Stimulated activated naive B cell treated with anti-CD40 and anti-IgM and Interleukin-4, amounts not matched to agents 10 μg/mL and 1 μg/mL and 100 μg/mL, for 72 hours (primary cell): ENCODE measurements at regions not wholly inside any gene's neighbourhood (a gene's known extent, or its start where the extent isn't known, plus 50 kb on each side); places are given as distances from the start of the nearest gene placed in this dataset.

Experiments
- ATAC-seq, 2 donors: fragments of 150-1000 bp; cut with Tn5 transposase; replicated peaks; 2 replicates each; pipeline ENCODE4 v1.10.0; 2021; ENCODE audit warnings: moderate library complexity in 1 of 2
- DNase-seq: peaks from one replicate; pipeline ENCODE4 v3.0.0; 2021
- H3K27ac Mint-ChIP-seq: one replicate; pipeline ENCODE4 v1.8.0; 2022; ENCODE audit warnings: mild to moderate bottlenecking, mixed read lengths
- H3K27me3 Mint-ChIP-seq, 2 donors: one replicate each; pipeline ENCODE4 v1.8.0; 2022; ENCODE audit warnings: mixed read lengths in 2 of 2
- H3K36me3 Mint-ChIP-seq, 2 donors: one replicate each; pipeline ENCODE4 v1.8.0; 2022; ENCODE audit warnings: mixed read lengths in 2 of 2, mild to moderate bottlenecking in 1 of 2
- H3K4me1 Mint-ChIP-seq, 2 donors: one replicate each; pipeline ENCODE4 v1.8.0; 2022; ENCODE audit warnings: mixed read lengths in 2 of 2, mild to moderate bottlenecking in 1 of 2
- H3K4me3 Mint-ChIP-seq, 2 donors: one replicate each; pipeline ENCODE4 v1.8.0; 2022; ENCODE audit warnings: mild to moderate bottlenecking in 2 of 2, mixed read lengths in 2 of 2, moderate library complexity in 1 of 2
- H3K9me3 Mint-ChIP-seq, 2 donors: one replicate each; pipeline ENCODE4 v1.8.0; 2022; ENCODE audit warnings: mixed read lengths in 2 of 2, mild to moderate bottlenecking in 1 of 2

- H3K4me1 Mint-ChIP-seq, result peaks cover 17 to 27% of the 10 kb centered on the region in 2 donors
- no peak for ATAC-seq
- no peak for DNase-seq
- H3K27ac Mint-ChIP-seq, result no peak overlapping the region
- peaks cover 0 to 3% of the 10 kb centered on the region in 2 donors for H3K36me3 Mint-ChIP-seq
- H3K9me3 Mint-ChIP-seq, result peaks cover 0 to 2% of the 10 kb centered on the region in 2 donors
- no peak overlapping the region for H3K4me3 Mint-ChIP-seq
- no peaks in the 10 kb centered on the region for H3K27me3 Mint-ChIP-seq
Observed at GRCh38 chr9:89715318-89715858, 110.6 kb downstream of the GADD45G start.

- H3K27me3 Mint-ChIP-seq, result no peaks in the 10 kb centered on the region
- no peak overlapping the region for H3K27ac Mint-ChIP-seq
- ATAC-seq (no peak), DNase-seq (no peak)
- peaks cover 18 to 24% of the 10 kb centered on the region in 2 donors for H3K4me1 Mint-ChIP-seq
- H3K9me3 Mint-ChIP-seq, result peaks cover 0 to 2% of the 10 kb centered on the region in 2 donors
- H3K36me3 Mint-ChIP-seq, result peaks cover 0 to 3% of the 10 kb centered on the region in 2 donors
- H3K4me3 Mint-ChIP-seq, result no peak overlapping the region
Observed at GRCh38 chr9:89715881-89716280, 111.1 kb downstream of the GADD45G start.

GRCh38 chr9:89716559-89716958 lies 111.7 kb downstream of the GADD45G start:
- DNase-seq (no peak), ATAC-seq (peak; percentile 86 to 90)
- peaks cover 0 to 2% of the 10 kb centered on the region in 2 donors for H3K9me3 Mint-ChIP-seq
- peaks cover 19 to 28% of the 10 kb centered on the region in 2 donors for H3K4me1 Mint-ChIP-seq
- no peaks in the 10 kb centered on the region for H3K27me3 Mint-ChIP-seq
- H3K4me3 Mint-ChIP-seq, result no peak overlapping the region
- H3K36me3 Mint-ChIP-seq, result peaks cover 0 to 3% of the 10 kb centered on the region in 2 donors
- H3K27ac Mint-ChIP-seq, result no peak overlapping the region

- H3K27ac Mint-ChIP-seq, result no peak overlapping the region
- H3K4me1 Mint-ChIP-seq, result peaks cover 19 to 28% of the 10 kb centered on the region in 2 donors
- no peaks in the 10 kb centered on the region for H3K27me3 Mint-ChIP-seq
- no peak overlapping the region for H3K4me3 Mint-ChIP-seq
- peaks cover 0 to 2% of the 10 kb centered on the region in 2 donors for H3K9me3 Mint-ChIP-seq
- no peaks in the 10 kb centered on the region for H3K36me3 Mint-ChIP-seq
- DNase-seq (no peak), ATAC-seq (no peak)
Observed at GRCh38 chr9:89718176-89718575, 113.4 kb downstream of the GADD45G start.

GRCh38 chr9:89718651-89719050 lies 113.8 kb downstream of the GADD45G start:
- Mint-ChIP-seq H3K9me3 (peaks cover 0 to 2% of the 10 kb centered on the region in 2 donors), H3K4me1 (peaks cover 19 to 28% of the 10 kb centered on the region in 2 donors), H3K4me3 (no peak overlapping the region), H3K27me3 (no peaks in the 10 kb centered on the region), H3K27ac (no peak overlapping the region), H3K36me3 (no peaks in the 10 kb centered on the region)
- no peak for ATAC-seq
- no peak for DNase-seq

- H3K27ac Mint-ChIP-seq, result no peak overlapping the region
- ATAC-seq (no peak), DNase-seq (no peak)
Observed at GRCh38 chr9:89719202-89719601, 114.4 kb downstream of the GADD45G start.

GRCh38 chr9:89720696-89721175 lies 115.9 kb downstream of the GADD45G start:
- Mint-ChIP-seq H3K4me1 (peaks cover 15 to 23% of the 10 kb centered on the region in 2 donors), H3K4me3 (no peak overlapping the region), H3K36me3 (no peaks in the 10 kb centered on the region), H3K27ac (no peak overlapping the region), H3K27me3 (no peaks in the 10 kb centered on the region), H3K9me3 (peaks cover 0 to 2% of the 10 kb centered on the region in 2 donors)
- DNase-seq (no peak), ATAC-seq (no peak)

More at GRCh38 chr9:89719202-89719601, 114.4 kb downstream of the GADD45G start:
- Mint-ChIP-seq H3K4me1 (peaks cover 19 to 28% of the 10 kb centered on the region in 2 donors), H3K9me3 (peaks cover 0 to 2% of the 10 kb centered on the region in 2 donors), H3K36me3 (no peaks in the 10 kb centered on the region), H3K4me3 (no peak overlapping the region), H3K27me3 (no peaks in the 10 kb centered on the region)

GRCh38 chr9:89721176-89721700 lies 116.4 kb downstream of the GADD45G start:
- no peak overlapping the region for H3K4me3 Mint-ChIP-seq
- H3K27me3 Mint-ChIP-seq, result no peaks in the 10 kb centered on the region
- peaks cover 0 to 2% of the 10 kb centered on the region in 2 donors for H3K9me3 Mint-ChIP-seq
- ATAC-seq (no peak), DNase-seq (no peak)
- H3K36me3 Mint-ChIP-seq, result no peaks in the 10 kb centered on the region
- no peak overlapping the region for H3K27ac Mint-ChIP-seq
- H3K4me1 Mint-ChIP-seq, result peaks cover 12 to 18% of the 10 kb centered on the region in 2 donors

- peaks cover 7 to 10% of the 10 kb centered on the region in 2 donors for H3K4me1 Mint-ChIP-seq
- H3K27ac Mint-ChIP-seq, result no peak overlapping the region
- ATAC-seq (no peak), DNase-seq (no peak)
- H3K4me3 Mint-ChIP-seq, result no peak overlapping the region
- H3K27me3 Mint-ChIP-seq, result no peaks in the 10 kb centered on the region
- H3K9me3 Mint-ChIP-seq, result peaks cover 0 to 2% of the 10 kb centered on the region in 2 donors
- no peaks in the 10 kb centered on the region for H3K36me3 Mint-ChIP-seq
Observed at GRCh38 chr9:89721971-89722530, 117.2 kb downstream of the GADD45G start.

- no peak overlapping the region for H3K4me3 Mint-ChIP-seq
- H3K27ac Mint-ChIP-seq, result no peak overlapping the region
- ATAC-seq (no peak), DNase-seq (no peak)
- H3K27me3 Mint-ChIP-seq, result no peaks in the 10 kb centered on the region
- H3K4me1 Mint-ChIP-seq, result peaks cover 6 to 7% of the 10 kb centered on the region in 2 donors
- H3K36me3 Mint-ChIP-seq, result no peaks in the 10 kb centered on the region
- peaks cover 0 to under 1% of the 10 kb centered on the region in 2 donors for H3K9me3 Mint-ChIP-seq
Observed at GRCh38 chr9:89722712-89723111, 117.9 kb downstream of the GADD45G start.

GRCh38 chr9:89723469-89724100 lies 118.8 kb downstream of the GADD45G start:
- H3K27me3 Mint-ChIP-seq, result no peaks in the 10 kb centered on the region
- peaks cover 4 to 7% of the 10 kb centered on the region in 2 donors for H3K4me1 Mint-ChIP-seq
- H3K9me3 Mint-ChIP-seq, result no peaks in the 10 kb centered on the region
- no peak for ATAC-seq
- no peak for DNase-seq
- H3K27ac Mint-ChIP-seq, result no peak overlapping the region
- no peaks in the 10 kb centered on the region for H3K36me3 Mint-ChIP-seq
- no peak overlapping the region for H3K4me3 Mint-ChIP-seq

- H3K36me3 Mint-ChIP-seq, result no peaks in the 10 kb centered on the region
- peak in 1 of 2 donors; percentile 18 for ATAC-seq
- H3K4me3 Mint-ChIP-seq, result no peak overlapping the region
- H3K27me3 Mint-ChIP-seq, result no peaks in the 10 kb centered on the region
- no peaks in the 10 kb centered on the region for H3K9me3 Mint-ChIP-seq
- DNase-seq, result no peak
- no peak overlapping the region for H3K27ac Mint-ChIP-seq
- peaks cover 4 to 7% of the 10 kb centered on the region in 2 donors for H3K4me1 Mint-ChIP-seq
Observed at GRCh38 chr9:89724659-89725058, 119.8 kb downstream of the GADD45G start.

- DNase-seq (no peak), ATAC-seq (no peak)
- H3K27me3 Mint-ChIP-seq, result no peaks in the 10 kb centered on the region
- no peak overlapping the region for H3K27ac Mint-ChIP-seq
- no peaks in the 10 kb centered on the region for H3K36me3 Mint-ChIP-seq
- H3K9me3 Mint-ChIP-seq, result no peaks in the 10 kb centered on the region
- no peak overlapping the region for H3K4me3 Mint-ChIP-seq
- H3K4me1 Mint-ChIP-seq, result peaks cover 4 to 7% of the 10 kb centered on the region in 2 donors
Observed at GRCh38 chr9:89725271-89725670, 120.5 kb downstream of the GADD45G start.

- Mint-ChIP-seq H3K27ac (no peak overlapping the region), H3K36me3 (no peaks in the 10 kb centered on the region), H3K9me3 (no peaks in the 10 kb centered on the region), H3K4me1 (peaks cover 0 to 6% of the 10 kb centered on the region in 2 donors), H3K4me3 (no peak overlapping the region), H3K27me3 (no peaks in the 10 kb centered on the region)
- ATAC-seq (no peak), DNase-seq (no peak)
Observed at GRCh38 chr9:89729954-89730530, 125.2 kb downstream of the GADD45G start.
